A549 (cell line): ENCODE measurements at regions not wholly inside any gene's neighbourhood (a gene's known extent, or its start where the extent isn't known, plus 50 kb on each side); places are given as distances from the start of the nearest gene placed in this dataset.

Experiments
- ATAC-seq, 2 experiments: fragments of 200-7000 bp in 1 of 2; fragments of >200 bp in 1 of 2; cut with Nextera tagmentation in 1 of 2; cut with Tn5 transposase in 1 of 2; 3 replicates each; pipeline versions ENCODE4 v1.8.0 to v1.9.1; 2018 to 2020; ENCODE audit warnings: mild to moderate bottlenecking in 1 of 2, moderate library complexity in 1 of 2
- CTCF ChIA-PET: fragments of 300-600 bp; sonication (Branson Sonifier 250); formaldehyde crosslinking; extraction: SDS; loops from one replicate; lab custom pipeline; 2021; ENCODE audit warnings: antibody characterized with exemption, inconsistent platforms; lab: Yijun Ruan, JAX
- POLR2A ChIA-PET: fragments of 350-600 bp; formaldehyde crosslinking; extraction: SDS; loops from one replicate; lab custom pipeline; 2021; ENCODE audit warnings: antibody characterized with exemption, inconsistent platforms; lab: Yijun Ruan, JAX
- DNase-seq, 2 experiments: peaks; one replicate each; pipeline versions ENCODE4 v3.0.0 to v3.0.0-alpha.2; 2011 to 2016; ENCODE audit warnings: low read depth in 1 of 2, low spot score in 1 of 2
- FAIRE-seq: peaks from 2 replicates; lab custom pipeline; 2011; peaks lifted over from hg19 to GRCh38; lab: Jason Lieb, UNC
- H3K27ac ChIP-seq, 2 experiments: fragments of >200 bp; sonication (Bioruptor Twin); formaldehyde crosslinking; 3 replicates each; pipeline ENCODE4 v1.5.1; 2016 to 2017
- H3K4me1 ChIP-seq: fragments of >200 bp; sonication (Bioruptor Twin); formaldehyde crosslinking; 3 replicates; pipeline ENCODE4 v1.6.1; 2016
- H3K4me2 ChIP-seq: fragments of >200 bp; sonication (Bioruptor Twin); formaldehyde crosslinking; 3 replicates; pipeline ENCODE4 v1.6.1; 2016
- H3K4me3 ChIP-seq: fragments of >200 bp; sonication (Bioruptor Twin); formaldehyde crosslinking; 3 replicates; pipeline ENCODE4 v1.5.1; 2016
- H3K9me3 ChIP-seq: fragments of >200 bp; sonication (Bioruptor Twin); formaldehyde crosslinking; 3 replicates; pipeline ENCODE4 v1.6.1; 2016
- CEBPB ChIP-seq, 2 experiments: fragments of >200 bp in 1 of 2; sonication (Bioruptor Twin) in 1 of 2; formaldehyde crosslinking in 1 of 2; IDR thresholded peaks; 2 replicates each; pipeline ENCODE4 v1.6.1; 2012 to 2016
- CHD2 ChIP-seq: fragments of 150-350 bp; IDR thresholded peaks from 2 replicates; pipeline ENCODE4 v1.6.1; 2014; ENCODE audit warnings: low read length; ENCODE audit not compliant: partially characterized antibody
- GATA3 ChIP-seq: IDR thresholded peaks from 2 replicates; pipeline ENCODE4 v1.6.1; 2012; ENCODE audit warnings: borderline replicate concordance
- HDAC2 ChIP-seq: fragments of 200-600 bp; sonication (generic); IDR thresholded peaks from 2 replicates; pipeline ENCODE4 v1.6.1; 2016
- HOXA7 ChIP-seq: fragments of 250-450 bp; sonication (Bioruptor Pico); IDR thresholded peaks from 2 replicates; pipeline ENCODE4 v1.5.0; 2020; ENCODE audit warnings: mild to moderate bottlenecking, moderate library complexity
- HOXB13 ChIP-seq: fragments of 250-450 bp; sonication (Bioruptor Pico); IDR thresholded peaks from 2 replicates; pipeline ENCODE4 v1.5.0; 2020; ENCODE audit warnings: low read depth, mild to moderate bottlenecking, moderate library complexity
- KDM5A ChIP-seq: fragments of 200-600 bp; sonication (generic); IDR thresholded peaks from 2 replicates; pipeline ENCODE4 v1.6.1; 2016; ENCODE audit warnings: antibody characterized with exemption, mild to moderate bottlenecking
- MAFK ChIP-seq: fragments of 450-650 bp; IDR thresholded peaks from 2 replicates; pipeline ENCODE4 v1.6.1; 2014; ENCODE audit not compliant: partially characterized antibody
- NFE2L2 ChIP-seq: fragments of 150-350 bp; conservative IDR thresholded peaks from 2 replicates; pipeline ENCODE4 v1.6.1; 2014; ENCODE audit warnings: low read length
- NPAS2 ChIP-seq: fragments of 250-450 bp; sonication (Bioruptor Pico); IDR thresholded peaks from 2 replicates; pipeline ENCODE4 v1.8.0; 2022; ENCODE audit warnings: mild to moderate bottlenecking, moderate library complexity, borderline replicate concordance
- NR3C1 ChIP-seq: fragments of >200 bp; sonication (Bioruptor Twin); formaldehyde crosslinking; IDR thresholded peaks from 3 replicates; pipeline ENCODE4 v1.6.1; 2017
- PHF8 ChIP-seq: fragments of 200-600 bp; sonication (generic); IDR thresholded peaks from 2 replicates; pipeline ENCODE4 v1.6.1; 2016; ENCODE audit warnings: low read depth, mild to moderate bottlenecking, antibody characterized with exemption, moderate library complexity, borderline replicate concordance
- RARB ChIP-seq: fragments of 250-450 bp; sonication (Bioruptor Pico); IDR thresholded peaks from 2 replicates; pipeline ENCODE4 v1.8.0; 2021; ENCODE audit warnings: mild to moderate bottlenecking, moderate library complexity
- TFCP2L1 ChIP-seq: fragments of 250-450 bp; sonication (Bioruptor Pico); IDR thresholded peaks from 2 replicates; pipeline ENCODE4 v1.5.0; 2021; ENCODE audit warnings: mild to moderate bottlenecking
- ZC3H11A ChIP-seq: fragments of 450-650 bp; IDR thresholded peaks from 2 replicates; pipeline ENCODE4 v1.6.1; 2014; ENCODE audit warnings: antibody characterized with exemption, mild to moderate bottlenecking
- ZNF302 ChIP-seq: fragments of 250-450 bp; sonication (Bioruptor Pico); IDR thresholded peaks from 2 replicates; pipeline ENCODE4 v1.9.0; 2021; ENCODE audit warnings: inconsistent platforms, mild to moderate bottlenecking, moderate library complexity
- WGBS: methylation state at CpG from one replicate; pipeline ENCODE4 v1.1.6; 2017; ENCODE audit errors: missing lambda C conversion rate; 5-methylcytosine and 5-hydroxymethylcytosine counted together
- TF ChIP-seq, protein P1 (sequence below): fragments of >200 bp; sonication (Bioruptor Twin); formaldehyde crosslinking; IDR thresholded peaks from 3 replicates; pipeline ENCODE4 v1.5.1; 2016
- TF ChIP-seq, protein P2 (sequence below): fragments of >200 bp; sonication (Bioruptor Twin); formaldehyde crosslinking; IDR thresholded peaks from 2 replicates; pipeline ENCODE4 v1.6.1; 2016
- TF ChIP-seq, protein P3 (sequence below): fragments of 250-450 bp; sonication (Bioruptor Pico); IDR thresholded peaks from 2 replicates; pipeline ENCODE4 v1.5.0; 2020; ENCODE audit warnings: low read depth, mild to moderate bottlenecking, moderate library complexity
- TF ChIP-seq, protein P4 (sequence below): IDR thresholded peaks from 2 replicates; pipeline ENCODE4 v1.6.1; 2012; ENCODE audit warnings: low read depth, borderline replicate concordance
- TF ChIP-seq, protein P5 (sequence below): fragments of 200-600 bp; sonication (generic); IDR thresholded peaks from 2 replicates; pipeline ENCODE4 v1.6.1; 2016; ENCODE audit warnings: antibody characterized with exemption, mild to moderate bottlenecking, moderate library complexity

DNA sequence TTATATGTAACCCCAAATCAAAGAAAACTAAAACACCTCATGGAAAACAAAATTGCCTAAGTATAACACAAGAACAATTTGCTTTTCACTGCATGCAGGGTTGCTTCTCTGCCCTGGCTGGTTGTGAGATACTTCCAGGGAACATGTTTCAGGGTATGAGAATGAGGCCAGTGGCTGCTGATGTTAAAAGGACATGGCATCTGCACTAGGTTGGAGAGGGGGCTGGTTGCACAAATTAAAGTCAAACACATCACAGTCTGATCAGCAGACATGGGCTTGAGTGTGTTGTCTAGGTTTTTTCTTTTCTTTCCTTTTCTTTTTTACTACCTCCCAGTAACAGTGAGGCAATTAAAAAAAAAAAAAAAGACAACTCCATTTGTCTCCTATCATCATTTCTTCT, 374.9 kb downstream of the MCTP2 start:
- POLR2A ChIA-PET: interaction anchor here (0.7 kb wide), 1 partner anchor 100 kb away, joined by 3 read pairs; no protein-coding TSS in a partner anchor
- Histone ChIP-seq H3K4me3 (no peak overlapping the region), H3K9me3 (0 out of 3 replicates have a peak, but pooled peaks cover 2% of the 10 kb centered on the region), H3K27ac (no peak overlapping the region), H3K4me2 (no peak overlapping the region), H3K4me1 (no peaks in the 10 kb centered on the region)
- TF ChIP-seq, protein P1, sequence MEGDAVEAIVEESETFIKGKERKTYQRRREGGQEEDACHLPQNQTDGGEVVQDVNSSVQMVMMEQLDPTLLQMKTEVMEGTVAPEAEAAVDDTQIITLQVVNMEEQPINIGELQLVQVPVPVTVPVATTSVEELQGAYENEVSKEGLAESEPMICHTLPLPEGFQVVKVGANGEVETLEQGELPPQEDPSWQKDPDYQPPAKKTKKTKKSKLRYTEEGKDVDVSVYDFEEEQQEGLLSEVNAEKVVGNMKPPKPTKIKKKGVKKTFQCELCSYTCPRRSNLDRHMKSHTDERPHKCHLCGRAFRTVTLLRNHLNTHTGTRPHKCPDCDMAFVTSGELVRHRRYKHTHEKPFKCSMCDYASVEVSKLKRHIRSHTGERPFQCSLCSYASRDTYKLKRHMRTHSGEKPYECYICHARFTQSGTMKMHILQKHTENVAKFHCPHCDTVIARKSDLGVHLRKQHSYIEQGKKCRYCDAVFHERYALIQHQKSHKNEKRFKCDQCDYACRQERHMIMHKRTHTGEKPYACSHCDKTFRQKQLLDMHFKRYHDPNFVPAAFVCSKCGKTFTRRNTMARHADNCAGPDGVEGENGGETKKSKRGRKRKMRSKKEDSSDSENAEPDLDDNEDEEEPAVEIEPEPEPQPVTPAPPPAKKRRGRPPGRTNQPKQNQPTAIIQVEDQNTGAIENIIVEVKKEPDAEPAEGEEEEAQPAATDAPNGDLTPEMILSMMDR: no peak
- TF ChIP-seq HOXA7 (no peak), CEBPB (IDR thresholded peaks at IDR 0.05) (no peak), KDM5A (no peak), HOXB13 (CRISPR knock-in tag) (no peak), CHD2 (no peak), GATA3 (no peak), RARB (CRISPR knock-in tag) (no peak), HDAC2 (no peak), MAFK (no peak), PHF8 (no peak), NR3C1 (no peak), NPAS2 (CRISPR knock-in tag) (no peak), NFE2L2 (no peak)
- TF ChIP-seq, protein P2, sequence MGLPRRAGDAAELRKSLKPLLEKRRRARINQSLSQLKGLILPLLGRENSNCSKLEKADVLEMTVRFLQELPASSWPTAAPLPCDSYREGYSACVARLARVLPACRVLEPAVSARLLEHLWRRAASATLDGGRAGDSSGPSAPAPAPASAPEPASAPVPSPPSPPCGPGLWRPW: no peak
- TF ChIP-seq, protein P3, sequence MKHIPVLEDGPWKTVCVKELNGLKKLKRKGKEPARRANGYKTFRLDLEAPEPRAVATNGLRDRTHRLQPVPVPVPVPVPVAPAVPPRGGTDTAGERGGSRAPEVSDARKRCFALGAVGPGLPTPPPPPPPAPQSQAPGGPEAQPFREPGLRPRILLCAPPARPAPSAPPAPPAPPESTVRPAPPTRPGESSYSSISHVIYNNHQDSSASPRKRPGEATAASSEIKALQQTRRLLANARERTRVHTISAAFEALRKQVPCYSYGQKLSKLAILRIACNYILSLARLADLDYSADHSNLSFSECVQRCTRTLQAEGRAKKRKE (CRISPR knock-in tag): no peak
- CTCF ChIA-PET: interaction anchor here (0.9 kb wide), 1 partner anchor 359 kb away, joined by 3 read pairs; no protein-coding TSS in a partner anchor
- ATAC-seq (no peak), FAIRE-seq (no peak), DNase-seq (no peak)

DNA sequence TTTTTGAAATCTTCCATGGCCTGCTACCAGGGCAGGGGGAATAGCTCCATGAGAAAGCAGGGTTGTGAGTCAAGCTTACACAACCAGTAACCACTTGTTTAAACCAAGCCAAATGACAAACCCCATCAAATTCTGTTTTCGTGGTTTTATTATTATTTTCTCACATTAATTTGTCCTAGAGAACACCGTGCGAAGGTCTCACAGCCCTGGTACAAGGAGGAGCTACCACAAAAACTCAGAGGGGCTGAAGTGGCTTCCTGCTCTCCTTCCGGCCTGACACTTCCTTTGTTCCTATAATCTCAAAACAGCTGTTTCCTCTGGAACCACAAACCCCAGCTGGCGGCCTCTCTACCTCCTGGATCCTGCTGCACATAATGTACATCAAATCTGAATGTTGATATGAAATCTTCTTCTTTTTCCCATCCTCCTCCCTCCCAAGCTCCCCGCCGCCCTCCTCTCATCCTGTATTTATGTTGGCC, 375.9 kb downstream of the MCTP2 start:
- no peak for ATAC-seq
- ChIA-PET POLR2A (no interaction called here), CTCF (interaction anchor here (0.9 kb wide), 1 partner anchor 360 kb away, joined by 3 read pairs; no protein-coding TSS in a partner anchor)
- H3K4me1 ChIP-seq: no peaks in the 10 kb centered on the region
- 1% methylated on average over 7 of the region's 7 CpGs for WGBS
- no peak for FAIRE-seq
- H3K4me2 ChIP-seq: no peak overlapping the region
- H3K27ac ChIP-seq: no peak overlapping the region
- DNase-seq: no peak
- 0 out of 3 replicates have a peak, but pooled peaks cover 2% of the 10 kb centered on the region for H3K9me3 ChIP-seq
- no peak overlapping the region for H3K4me3 ChIP-seq
- TF ChIP-seq, protein P3 (CRISPR knock-in tag): no peak
- TF ChIP-seq ZNF302 (CRISPR knock-in tag) (no peak), TFCP2L1 (CRISPR knock-in tag) (no peak), ZC3H11A (no peak)
- TF ChIP-seq, protein P4, sequence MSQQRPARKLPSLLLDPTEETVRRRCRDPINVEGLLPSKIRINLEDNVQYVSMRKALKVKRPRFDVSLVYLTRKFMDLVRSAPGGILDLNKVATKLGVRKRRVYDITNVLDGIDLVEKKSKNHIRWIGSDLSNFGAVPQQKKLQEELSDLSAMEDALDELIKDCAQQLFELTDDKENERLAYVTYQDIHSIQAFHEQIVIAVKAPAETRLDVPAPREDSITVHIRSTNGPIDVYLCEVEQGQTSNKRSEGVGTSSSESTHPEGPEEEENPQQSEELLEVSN: no peak

DNA sequence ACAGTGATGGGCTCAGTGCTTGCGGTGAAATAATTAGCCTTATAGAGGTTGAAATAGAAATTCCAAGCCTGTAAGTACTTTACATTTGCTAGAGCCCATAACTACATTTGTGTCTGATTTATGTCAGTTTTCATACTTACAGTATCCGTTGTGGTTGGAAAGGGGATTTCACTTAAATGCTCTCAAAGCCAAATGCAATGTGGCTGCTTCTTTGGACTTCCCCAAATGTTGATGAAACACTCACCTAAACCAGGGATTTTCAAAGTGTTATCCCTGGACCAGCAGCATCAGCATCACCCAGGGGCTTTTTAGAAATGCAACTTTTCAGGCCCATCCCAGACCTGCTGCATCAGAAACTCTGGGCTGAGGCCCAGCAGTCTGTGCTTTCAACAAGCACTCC, 378.7 kb downstream of the MCTP2 start:
- FAIRE-seq (no peak), DNase-seq (no peak), ATAC-seq (no peak)
- POLR2A ChIA-PET: no interaction called here
- Histone ChIP-seq H3K4me2 (no peak overlapping the region), H3K4me3 (no peak overlapping the region), H3K9me3 (no peaks in the 10 kb centered on the region), H3K27ac (no peak overlapping the region), H3K4me1 (no peaks in the 10 kb centered on the region)
- 5% methylated on average over 2 of the region's 2 CpGs for WGBS
- CTCF ChIA-PET: no interaction called here
- TF ChIP-seq, protein P5, sequence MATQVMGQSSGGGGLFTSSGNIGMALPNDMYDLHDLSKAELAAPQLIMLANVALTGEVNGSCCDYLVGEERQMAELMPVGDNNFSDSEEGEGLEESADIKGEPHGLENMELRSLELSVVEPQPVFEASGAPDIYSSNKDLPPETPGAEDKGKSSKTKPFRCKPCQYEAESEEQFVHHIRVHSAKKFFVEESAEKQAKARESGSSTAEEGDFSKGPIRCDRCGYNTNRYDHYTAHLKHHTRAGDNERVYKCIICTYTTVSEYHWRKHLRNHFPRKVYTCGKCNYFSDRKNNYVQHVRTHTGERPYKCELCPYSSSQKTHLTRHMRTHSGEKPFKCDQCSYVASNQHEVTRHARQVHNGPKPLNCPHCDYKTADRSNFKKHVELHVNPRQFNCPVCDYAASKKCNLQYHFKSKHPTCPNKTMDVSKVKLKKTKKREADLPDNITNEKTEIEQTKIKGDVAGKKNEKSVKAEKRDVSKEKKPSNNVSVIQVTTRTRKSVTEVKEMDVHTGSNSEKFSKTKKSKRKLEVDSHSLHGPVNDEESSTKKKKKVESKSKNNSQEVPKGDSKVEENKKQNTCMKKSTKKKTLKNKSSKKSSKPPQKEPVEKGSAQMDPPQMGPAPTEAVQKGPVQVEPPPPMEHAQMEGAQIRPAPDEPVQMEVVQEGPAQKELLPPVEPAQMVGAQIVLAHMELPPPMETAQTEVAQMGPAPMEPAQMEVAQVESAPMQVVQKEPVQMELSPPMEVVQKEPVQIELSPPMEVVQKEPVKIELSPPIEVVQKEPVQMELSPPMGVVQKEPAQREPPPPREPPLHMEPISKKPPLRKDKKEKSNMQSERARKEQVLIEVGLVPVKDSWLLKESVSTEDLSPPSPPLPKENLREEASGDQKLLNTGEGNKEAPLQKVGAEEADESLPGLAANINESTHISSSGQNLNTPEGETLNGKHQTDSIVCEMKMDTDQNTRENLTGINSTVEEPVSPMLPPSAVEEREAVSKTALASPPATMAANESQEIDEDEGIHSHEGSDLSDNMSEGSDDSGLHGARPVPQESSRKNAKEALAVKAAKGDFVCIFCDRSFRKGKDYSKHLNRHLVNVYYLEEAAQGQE: no peak
